Forelimb muscle (tissue), 1 donor: ENCODE measurements at regions not wholly inside any gene's neighbourhood (a gene's known extent, or its start where the extent isn't known, plus 50 kb on each side); places are given as distances from the start of the nearest gene placed in this dataset.
"Not testable (repeated sequence)": the region's sequence is repeated elsewhere in the genome, so short reads cannot be mapped to it uniquely, and the experiment has no call there.

Experiments used
- DNase-seq: peaks from one replicate; pipeline ENCODE4 v3.0.0-alpha.2; 2013; ENCODE audit warnings: low read depth

GRCh38 chr17:65307961-65308316 is 170.8 kb downstream of the RGS9 start:
- DNase-seq = no peak

GRCh38 chr17:65307081-65307960 is 170.2 kb downstream of the RGS9 start:
- DNase-seq = no peak

- DNase-seq = no peak
Observed at GRCh38 chr17:65305778-65306177, 168.6 kb downstream of the RGS9 start.

GRCh38 chr17:65305116-65305515 is 167.9 kb downstream of the RGS9 start:
- DNase-seq = no peak

GRCh38 chr17:65301882-65302281 is 164.7 kb downstream of the RGS9 start:
- not testable (repeated sequence) for DNase-seq

- no peak for DNase-seq
Observed at GRCh38 chr17:65301184-65301583, 164.0 kb downstream of the RGS9 start.

GRCh38 chr17:65297916-65298315 is 160.7 kb downstream of the RGS9 start:
- DNase-seq = no peak

GRCh38 chr17:65297384-65297783 is 160.2 kb downstream of the RGS9 start:
- no peak for DNase-seq

- peak; percentile 24 for DNase-seq
Observed at GRCh38 chr17:65294181-65294719, 157.1 kb downstream of the RGS9 start.

- DNase-seq = no peak
Observed at GRCh38 chr17:65293584-65294180, 156.5 kb downstream of the RGS9 start.

- no peak for DNase-seq
Observed at GRCh38 chr17:65292430-65292829, 155.3 kb downstream of the RGS9 start.

GRCh38 chr17:65291301-65291700 is 154.1 kb downstream of the RGS9 start:
- not testable (repeated sequence) for DNase-seq

GRCh38 chr17:65290616-65291015 is 153.4 kb downstream of the RGS9 start:
- no peak for DNase-seq

GRCh38 chr17:65290056-65290455 is 152.9 kb downstream of the RGS9 start:
- DNase-seq = no peak

GRCh38 chr17:65287040-65287439 is 149.9 kb downstream of the RGS9 start:
- no peak for DNase-seq

- no peak for DNase-seq
Observed at GRCh38 chr17:65283704-65284103, 146.5 kb downstream of the RGS9 start.

GRCh38 chr17:65279456-65279855 is 142.3 kb downstream of the RGS9 start:
- DNase-seq = no peak

- no peak for DNase-seq
Observed at GRCh38 chr17:65278820-65279184, 141.6 kb downstream of the RGS9 start.

- no peak for DNase-seq
Observed at GRCh38 chr17:65278050-65278819, 141.1 kb downstream of the RGS9 start.

- no peak for DNase-seq
Observed at GRCh38 chr17:65277576-65277975, 140.4 kb downstream of the RGS9 start.
